AG08396 (cell line): ENCODE measurements at regions not wholly inside any gene's neighbourhood (a gene's known extent, or its start where the extent isn't known, plus 50 kb on each side); places are given as distances from the start of the nearest gene placed in this dataset.
"Not testable (repeated sequence)": the region's sequence is repeated elsewhere in the genome, so short reads cannot be mapped to it uniquely, and the experiment has no call there.

Experiments
- DNase-seq: peaks from one replicate; pipeline ENCODE4 v3.0.0; 2012; ENCODE audit warnings: low spot score, mixed read lengths

DNA sequence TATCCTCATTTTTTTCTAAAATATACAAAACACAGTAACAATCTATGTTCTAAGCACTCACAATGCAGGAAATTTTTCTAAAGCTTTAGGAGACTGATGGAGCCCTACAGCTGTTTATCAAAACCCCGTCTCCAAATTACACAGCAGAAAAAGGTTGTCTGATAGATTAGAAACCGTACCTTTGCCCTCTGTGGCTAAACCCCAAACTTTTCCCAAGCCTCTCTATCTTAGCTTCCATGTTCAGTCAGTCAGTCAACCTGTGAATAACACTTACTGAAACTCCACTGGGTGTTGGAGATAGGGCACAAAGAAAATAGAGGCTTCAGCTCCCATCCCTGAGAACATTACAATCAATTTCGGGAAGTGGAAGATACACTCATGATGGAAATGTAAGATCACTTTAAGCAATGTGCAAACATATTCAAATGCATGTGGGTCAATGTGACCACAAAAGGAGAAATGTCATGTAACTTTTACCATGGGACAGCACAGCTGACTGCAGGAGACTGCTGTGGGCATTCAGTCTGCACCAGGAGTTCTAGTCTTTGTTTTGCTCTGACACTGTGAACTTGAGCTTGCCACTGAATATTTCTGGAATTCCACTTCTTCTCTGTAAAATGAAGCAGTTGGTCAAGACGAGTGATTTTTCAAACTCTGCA is 279.5 kb upstream of the PIK3R1 start:
- DNase-seq, result no peak

DNA sequence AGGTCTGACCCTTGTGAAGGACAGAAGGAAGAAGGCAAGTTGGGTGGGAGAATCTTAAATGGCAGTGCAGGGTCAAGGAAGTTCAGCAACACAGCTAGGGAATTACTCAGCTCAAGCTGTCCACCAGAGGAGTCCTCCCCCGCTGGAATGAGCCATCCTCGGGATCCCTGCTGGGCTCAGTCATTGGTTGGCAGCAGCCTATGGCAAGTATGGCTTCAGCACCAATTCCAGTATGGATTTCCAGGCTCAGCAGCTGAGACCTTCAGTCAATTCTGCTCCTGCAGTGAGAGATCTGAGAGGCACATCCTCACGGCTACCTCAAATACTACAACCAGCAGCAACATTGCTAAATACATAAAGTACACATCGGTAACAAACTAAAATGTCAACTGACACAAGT is 280.6 kb upstream of the PIK3R1 start:
- DNase-seq, result no peak

DNA sequence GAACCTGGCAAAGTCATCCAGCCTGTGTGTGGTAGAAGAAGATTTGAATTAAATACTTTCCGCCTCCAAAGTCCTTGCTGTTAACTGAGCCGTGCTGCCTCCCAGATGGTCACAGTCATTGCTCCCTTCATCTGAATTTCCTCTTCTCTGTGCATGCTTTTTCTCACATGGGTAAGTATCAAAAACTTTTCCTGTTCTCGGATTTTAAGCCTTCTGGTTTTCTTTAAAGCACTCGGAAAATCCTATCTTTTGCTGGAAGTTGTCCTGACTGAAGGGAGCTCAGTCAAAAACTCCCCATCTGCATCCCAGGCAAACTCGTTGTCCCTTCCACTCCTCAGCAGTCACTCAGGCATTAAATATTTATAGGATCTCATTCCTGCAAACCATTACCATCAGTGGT is 290.0 kb upstream of the PIK3R1 start:
- DNase-seq, result no peak

DNA sequence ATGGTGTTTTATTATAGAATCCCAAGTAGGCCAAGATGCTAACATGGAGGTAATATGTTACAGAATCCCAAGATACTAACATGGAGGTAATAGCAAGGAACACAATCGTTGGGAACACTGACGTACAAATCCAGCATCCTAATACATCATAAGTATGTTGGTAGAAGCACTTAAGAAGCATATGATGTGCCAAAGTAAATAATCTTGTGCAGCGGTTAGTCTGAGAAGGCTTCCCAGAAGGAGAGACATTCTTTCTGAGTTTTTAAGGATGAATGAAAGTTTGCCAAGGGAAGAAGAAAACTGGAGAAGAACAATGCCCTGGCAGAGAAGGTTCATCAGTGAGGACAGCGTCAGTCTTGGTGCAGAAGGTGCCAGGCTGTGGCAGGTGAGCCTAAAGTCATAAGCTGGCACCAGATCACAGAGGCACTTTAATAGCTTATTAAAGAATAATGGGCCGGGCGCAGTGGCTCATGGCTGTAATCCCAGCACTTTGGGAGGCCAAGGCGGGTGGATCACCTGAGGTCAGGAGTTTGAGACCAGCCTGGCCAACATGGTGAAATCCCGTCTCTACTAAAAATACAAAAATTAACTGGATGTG is 294.5 kb upstream of the PIK3R1 start:
- DNase-seq, result no peak

DNA sequence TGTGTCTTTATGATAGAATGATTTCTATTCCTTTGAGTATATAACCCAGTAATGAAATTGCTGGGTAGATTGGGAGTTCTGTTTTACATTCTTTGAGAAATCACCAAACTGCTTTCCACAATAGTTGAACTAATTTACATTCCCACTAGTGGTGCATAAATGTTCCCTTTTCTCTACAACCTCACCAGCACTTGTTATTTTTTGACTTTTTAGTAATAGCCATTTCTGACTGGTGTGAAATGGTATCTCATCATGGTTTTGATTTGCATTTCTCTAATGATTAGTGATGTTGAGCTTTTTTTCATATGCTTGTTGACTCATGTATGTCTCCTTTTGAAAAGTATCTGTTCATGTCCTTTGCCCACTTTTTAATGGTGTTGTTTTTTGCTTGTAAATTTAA is 296.0 kb upstream of the PIK3R1 start:
- not testable (repeated sequence) for DNase-seq

DNA sequence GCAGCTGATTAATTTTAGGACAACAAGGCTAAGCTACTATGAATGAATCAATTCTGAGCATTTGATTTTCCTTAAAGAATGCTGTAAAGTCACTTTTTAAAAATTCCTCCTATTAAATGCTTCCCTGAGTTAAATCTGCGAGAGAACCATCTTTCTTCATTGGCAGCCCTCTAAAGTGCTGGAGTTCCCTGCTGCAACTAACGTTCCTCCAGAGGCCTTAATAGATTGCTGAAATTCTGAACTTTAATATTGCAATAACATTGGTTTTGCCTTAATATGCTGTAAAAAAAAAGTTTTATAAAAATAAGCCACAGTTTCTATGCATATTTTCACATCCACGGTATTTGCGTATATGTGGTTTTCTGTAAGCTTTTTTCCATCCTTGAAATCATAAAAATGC is 298.0 kb upstream of the PIK3R1 start:
- DNase-seq, result no peak

DNA sequence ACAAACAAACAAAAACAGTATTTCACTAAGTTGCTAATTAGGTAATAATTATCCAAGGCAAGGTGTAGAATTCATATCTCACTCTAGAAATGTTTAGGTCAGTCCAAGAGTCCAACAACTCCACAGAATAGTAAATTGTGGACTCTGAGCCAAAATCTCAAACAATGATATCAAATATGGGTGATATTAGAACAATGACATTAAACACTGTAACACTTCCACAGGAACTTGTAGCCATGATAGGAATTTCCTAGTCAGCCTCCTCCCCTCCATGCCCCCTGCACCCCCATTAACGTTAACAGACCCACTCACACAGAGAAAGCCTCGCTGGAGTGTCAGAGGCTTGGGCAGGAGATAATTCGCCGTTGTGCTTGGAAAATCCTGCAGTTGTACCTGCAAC is 305.0 kb upstream of the PIK3R1 start:
- no peak for DNase-seq

DNA sequence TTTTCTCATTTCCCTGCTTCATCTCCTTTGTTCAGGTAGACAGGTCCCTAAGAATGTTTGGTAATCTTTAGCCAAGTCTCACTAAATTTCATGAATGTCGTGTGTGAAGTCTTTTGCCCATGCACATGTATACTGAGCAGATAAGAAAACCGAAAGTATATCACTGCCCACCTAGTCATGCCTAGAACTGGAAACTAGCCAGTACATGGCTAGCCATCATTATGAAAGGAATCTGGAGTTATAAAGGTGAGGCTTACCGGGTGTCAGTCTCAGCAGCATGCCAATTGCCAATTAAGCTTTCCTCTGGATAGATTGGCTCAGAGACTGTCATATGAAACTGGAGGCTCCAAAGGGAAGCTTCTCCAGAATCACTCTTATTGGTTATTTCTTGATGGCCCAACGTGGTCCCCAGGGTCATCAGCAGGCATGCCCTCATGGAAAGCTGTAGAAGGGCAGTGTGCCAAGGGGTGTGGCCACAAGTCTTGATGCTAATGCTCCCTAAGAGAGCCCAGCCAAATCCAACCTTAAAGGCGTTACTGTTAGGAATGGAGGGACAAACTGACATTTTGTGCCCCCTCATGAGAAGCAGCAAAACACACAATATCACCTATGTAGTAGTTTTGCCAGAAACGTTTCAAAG is 307.3 kb upstream of the PIK3R1 start:
- no peak for DNase-seq

DNA sequence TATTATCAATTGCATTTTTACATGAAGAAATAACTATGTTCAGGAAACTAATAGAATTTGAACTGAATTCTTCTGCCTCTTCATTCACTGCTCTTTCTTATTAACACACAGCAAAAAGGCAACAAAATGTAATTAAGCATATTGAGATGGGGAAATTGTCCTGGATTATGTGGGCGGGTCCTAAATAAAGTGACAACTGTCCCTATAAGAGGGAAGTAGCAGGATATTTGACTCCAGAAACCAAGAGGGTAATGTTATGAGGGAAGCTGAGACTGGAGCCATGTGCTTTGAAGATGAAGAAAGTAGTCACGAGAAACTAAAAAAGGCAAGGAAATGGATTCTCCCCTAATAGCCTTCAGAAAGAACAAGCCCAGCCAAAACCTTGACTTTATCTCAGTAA is 311.2 kb upstream of the PIK3R1 start:
- DNase-seq, result no peak

DNA sequence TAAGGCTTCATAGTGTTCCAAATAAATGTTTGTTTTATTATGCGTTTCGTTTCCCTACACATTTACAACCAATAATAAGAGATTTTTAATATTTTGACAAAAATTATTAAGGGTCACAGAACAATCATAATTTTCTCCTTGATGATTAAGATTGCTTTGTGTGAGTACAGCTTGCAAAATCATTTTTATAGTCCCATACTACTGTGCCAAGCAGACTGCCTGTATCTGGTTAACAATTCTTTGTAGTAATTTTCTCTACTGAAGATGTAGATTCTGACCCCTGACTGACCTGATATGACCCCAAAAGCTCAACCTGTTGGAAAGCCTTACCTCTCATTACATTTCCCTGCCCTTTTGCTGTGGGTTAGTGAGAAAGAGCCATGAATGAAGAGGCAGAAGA is 311.9 kb upstream of the PIK3R1 start:
- no peak for DNase-seq

DNA sequence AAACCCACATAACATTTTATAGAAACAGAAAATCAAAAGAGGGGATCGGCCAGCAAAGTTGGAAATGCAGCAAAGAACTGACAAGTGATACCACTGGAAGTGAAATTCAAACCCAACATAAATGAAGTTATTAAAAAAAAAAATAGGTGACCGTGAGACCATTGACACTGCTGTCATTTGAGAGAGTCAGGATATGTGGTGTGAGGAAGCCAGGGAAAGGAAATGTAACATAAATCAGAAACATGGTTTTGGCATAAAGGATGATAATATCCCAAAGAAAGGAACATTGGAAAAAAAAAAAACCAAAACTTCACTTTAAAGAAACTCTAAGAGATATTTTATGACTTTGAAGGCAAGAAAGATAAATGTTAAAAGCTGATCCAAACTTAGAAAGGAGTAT is 312.4 kb upstream of the PIK3R1 start:
- DNase-seq, result no peak

DNA sequence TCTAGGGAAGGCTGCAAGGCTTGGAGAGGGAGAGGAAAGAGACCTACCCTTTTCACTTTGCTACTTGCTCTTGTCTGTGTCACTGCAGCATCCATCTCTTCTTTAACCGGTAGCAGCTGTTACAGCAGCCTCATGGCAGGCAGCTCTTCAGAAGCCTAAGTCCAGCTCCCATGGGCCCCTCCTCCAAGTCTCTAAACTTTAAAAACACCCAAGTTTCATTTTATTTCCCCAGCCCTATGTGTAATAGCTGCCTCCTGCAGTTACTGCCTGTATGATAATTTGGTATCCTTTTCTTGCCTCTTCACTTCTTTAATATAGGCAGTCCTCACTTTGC is 313.1 kb upstream of the PIK3R1 start:
- no peak for DNase-seq

DNA sequence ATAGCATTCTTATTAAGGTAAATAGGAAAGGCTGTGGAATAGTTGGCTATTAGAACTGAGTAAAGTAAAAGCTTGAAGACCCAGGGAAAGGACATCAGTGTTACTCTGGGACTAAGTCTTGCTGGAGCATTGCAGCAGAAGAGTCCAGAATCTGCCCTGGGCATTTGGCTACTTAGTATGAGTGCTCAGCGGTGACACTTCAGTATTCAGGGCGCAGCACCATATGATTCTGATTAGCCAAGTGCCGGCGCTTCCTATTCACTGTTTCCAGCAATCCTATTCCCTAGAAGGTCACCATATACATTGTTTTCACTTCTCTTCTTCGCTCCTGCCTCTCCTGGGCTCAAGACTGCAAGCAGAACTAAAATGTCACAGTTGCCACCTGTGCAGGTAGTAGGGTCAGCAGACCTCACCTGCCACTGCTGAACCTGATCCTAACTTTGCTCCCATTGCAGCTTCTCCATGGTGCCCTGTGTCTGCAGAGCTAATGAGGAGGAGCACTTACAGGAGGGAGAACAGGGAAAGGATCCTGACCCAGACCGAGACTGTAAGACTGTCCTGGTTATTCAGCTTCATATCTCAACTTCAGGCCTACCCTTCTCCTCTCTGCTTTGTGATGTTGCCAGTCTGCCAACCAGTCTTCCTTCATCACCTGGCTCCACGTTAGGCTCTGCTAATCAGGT is 313.6 kb upstream of the PIK3R1 start:
- DNase-seq, result no peak

DNA sequence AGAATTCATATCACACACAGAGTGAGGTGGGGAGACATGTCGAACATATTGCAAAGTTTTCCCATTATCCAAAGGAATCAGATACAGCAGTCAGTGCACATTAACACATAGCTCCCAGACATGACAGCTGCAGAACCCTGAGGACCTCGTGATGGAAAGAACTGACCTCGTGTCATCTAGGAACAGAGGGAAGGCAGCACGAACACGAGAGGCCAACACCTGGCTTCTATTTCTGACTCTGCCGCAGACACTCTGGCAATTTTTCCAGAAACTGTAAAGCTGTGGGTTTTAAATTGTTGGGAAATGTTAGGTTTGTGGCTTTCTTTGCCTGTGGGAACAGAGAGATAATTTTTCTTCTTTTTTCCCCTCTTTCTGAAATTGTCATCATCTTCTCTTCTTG is 315.0 kb upstream of the PIK3R1 start:
- DNase-seq, result no peak

DNA sequence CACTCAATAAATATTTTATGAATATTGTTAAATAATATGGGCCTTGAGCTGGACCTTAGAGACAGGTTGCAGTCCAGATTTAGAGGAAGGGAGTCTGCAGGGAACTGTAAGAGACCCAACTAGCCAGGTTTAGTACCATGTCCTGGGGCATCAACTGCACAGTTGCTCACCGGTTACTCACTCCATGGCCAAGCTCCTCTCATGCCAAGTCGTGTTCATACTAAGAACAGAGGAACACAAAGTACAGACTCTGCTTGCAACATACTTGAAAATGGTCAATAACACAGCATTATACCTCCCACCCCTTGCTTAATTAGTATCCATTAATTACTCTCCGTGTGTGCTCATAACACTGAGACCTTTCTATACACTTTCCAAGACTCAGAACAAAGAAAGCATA is 317.6 kb upstream of the PIK3R1 start:
- DNase-seq, result no peak

DNA sequence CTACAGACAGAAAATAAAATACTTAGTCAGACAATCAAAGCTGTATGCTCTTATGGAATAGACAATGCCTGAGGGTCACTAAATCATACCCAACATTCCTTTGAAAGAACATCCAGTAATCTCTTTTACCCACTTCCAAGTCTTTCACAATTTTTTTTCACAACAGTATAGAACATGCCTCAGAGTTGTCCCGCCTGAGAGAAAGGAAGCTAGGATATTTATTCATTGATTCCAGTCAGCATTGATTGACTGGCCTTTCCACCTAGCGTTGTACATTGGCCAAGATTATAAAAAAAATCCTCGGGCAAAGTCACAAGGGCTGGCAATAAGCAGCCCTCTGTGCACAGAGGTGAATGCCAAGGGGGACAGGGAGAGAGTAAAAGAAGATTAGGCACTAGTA is 318.1 kb upstream of the PIK3R1 start:
- DNase-seq, result no peak

DNA sequence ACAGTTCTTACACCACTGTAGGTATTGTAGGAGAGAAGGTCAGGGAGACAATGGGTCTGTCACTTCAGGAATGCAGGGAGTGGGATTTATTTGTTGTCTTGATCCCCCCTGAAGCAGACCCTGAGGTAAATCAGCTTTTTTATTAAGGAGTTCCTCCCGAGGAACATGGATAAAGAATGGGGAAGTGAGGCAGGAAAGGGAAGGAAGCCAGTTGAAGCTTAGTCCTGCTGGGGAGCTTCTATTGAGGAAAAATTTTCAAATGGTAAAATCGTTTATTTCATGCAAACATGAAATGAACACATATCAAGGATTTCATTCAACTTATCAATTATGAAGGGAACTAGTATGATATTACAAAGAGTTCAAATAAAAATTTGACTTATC is 318.6 kb upstream of the PIK3R1 start:
- no peak for DNase-seq

DNA sequence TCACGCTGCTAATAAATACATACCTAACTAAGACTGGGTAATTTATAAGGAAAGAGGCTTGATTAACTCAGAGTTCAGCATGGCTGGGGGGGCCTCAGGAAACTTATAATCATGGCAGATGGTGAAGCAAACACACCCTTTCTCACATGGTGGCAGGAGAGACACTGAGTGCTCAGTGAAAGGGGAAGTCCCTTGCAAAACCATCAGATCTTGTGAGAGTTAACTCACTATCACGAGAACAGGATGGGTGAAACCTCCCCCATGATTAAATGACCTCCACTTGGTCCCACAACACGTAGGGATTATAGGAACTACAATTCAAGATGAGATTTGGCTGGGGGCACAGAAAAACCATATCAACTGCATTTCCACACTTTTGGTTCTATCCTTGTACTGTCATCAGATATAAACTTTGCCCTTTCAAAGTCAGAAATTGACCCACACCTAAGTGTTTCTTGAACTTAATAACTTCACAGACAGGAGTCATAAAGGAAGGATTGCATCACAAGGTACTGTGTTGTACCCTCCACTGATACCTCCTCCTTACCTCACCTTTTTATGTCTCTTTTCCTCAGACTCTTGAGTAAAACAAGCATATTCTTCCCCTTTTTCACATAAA is 319.1 kb upstream of the PIK3R1 start:
- no peak for DNase-seq

DNA sequence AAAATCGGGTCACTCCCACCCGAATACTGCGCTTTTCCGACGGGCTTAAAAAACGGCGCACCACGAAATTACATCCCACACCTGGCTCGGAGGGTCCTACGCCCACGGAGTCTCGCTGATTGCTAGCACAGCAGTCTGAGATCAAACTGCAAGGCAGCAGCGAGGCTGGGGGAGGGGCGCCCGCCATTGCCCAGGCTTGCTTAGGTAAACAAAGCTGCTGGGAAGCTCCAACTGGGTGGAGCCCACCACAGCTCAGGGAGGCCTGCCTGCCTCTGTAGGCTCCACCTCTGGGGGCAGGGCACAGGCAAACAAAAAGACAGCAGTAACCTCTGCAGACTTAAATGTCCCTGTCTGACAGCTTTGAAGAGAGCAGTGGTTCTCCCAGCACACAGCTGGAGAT is 325.7 kb upstream of the PIK3R1 start:
- DNase-seq, result not testable (repeated sequence)

DNA sequence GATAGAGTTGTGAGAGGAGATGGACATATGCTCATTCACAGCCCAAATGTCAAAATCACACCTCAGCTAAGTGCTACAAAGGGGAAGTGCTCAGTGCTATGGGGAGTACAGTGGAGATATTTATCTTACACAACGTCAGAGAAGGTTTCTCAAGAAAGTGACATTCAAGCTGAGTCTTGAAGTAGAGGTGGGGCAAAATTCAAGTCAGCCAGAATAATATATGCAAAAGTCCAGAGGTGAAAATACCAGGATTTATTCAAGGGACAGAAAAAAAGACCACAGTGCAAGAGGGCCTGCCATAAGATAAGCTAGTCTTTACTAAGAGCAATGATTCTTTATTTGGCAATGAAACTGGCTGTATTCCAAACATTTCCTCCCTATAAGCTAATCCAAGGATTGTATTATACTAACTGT is 327.8 kb upstream of the PIK3R1 start:
- DNase-seq, result no peak

DNA sequence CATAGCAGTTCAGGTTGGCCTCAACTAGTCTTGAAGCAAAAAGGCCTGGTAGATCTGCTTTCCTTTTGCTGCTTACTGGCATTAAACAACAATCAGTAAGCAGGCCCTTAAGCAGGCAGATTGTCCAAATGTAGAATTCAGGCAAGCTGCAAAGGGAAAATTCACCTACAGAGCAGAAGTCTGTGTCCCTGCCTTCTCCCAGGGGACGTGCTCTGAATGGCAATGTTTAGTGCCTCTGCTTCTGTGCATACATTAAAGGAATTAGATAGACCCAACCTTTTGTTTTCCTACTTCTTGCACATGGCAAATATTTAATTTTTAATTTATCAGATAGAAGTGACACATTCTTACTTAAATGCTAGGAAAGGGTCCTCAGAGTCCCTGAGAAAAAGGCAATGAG is 328.8 kb upstream of the PIK3R1 start:
- DNase-seq, result no peak

DNA sequence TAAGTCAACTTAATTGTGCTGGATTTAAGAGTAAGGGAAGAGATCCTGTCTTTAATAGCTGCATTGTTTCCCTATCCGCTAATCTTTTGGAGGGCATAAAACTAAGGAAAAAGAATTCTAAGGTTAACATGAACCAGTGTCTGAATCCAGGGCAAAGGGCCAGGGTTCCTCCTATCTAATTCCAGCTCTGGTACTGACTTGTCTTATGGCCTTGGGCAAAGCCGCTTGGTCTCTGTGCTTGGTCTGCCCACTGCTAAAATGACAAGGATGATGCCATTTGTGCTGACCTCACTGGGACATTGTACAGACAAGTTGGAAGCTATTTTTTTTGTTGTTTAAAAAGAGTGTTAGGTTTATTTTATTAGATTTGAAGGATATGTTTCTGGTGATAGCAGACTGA is 334.7 kb upstream of the PIK3R1 start:
- no peak for DNase-seq

DNA sequence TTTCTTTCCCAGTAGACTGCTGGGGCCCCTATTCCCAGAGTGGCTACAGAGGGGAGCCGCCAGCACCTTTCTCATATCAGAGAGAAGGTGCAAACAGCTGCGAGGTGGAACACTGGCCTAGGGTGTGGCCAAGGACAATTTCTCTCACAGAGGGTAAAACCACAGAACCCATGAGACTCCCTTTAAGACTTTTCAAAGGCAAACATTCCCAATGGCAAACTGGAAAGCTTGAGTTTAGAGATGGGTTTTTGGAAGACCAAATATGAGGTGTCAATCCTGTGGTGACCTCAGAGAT is 335.1 kb upstream of the PIK3R1 start:
- no peak for DNase-seq
